Fibroblast of lung (primary cell): ENCODE measurements at regions not wholly inside any gene's neighbourhood (a gene's known extent, or its start where the extent isn't known, plus 50 kb on each side); places are given as distances from the start of the nearest gene placed in this dataset.

Source experiments
- DNase-seq, 2 donors: peaks; one replicate each; pipeline versions ENCODE4 v3.0.0 to v3.0.0-alpha.2; 2010; ENCODE audit warnings: low read depth in 2 of 2
- H2AFZ ChIP-seq: 2 replicates; pipeline ENCODE4 v1.5.1; 2012; ENCODE audit warnings: low read length, control low read depth, inconsistent platforms
- H3K27ac ChIP-seq: 2 replicates; pipeline ENCODE4 v1.5.1; 2011; ENCODE audit warnings: low read length, control low read depth; ENCODE audit not compliant: insufficient read depth
- H3K27me3 ChIP-seq: 2 replicates; pipeline ENCODE4 v1.5.1; 2011; ENCODE audit warnings: mild to moderate bottlenecking, low read length; ENCODE audit not compliant: control insufficient read depth, insufficient read depth
- H3K36me3 ChIP-seq: 2 replicates; pipeline ENCODE4 v1.5.1; 2011; ENCODE audit warnings: low read length; ENCODE audit not compliant: control insufficient read depth, insufficient read depth
- H3K4me1 ChIP-seq: 2 replicates; pipeline ENCODE4 v1.5.1; 2011; ENCODE audit warnings: low read length; ENCODE audit not compliant: control insufficient read depth, insufficient read depth; ENCODE audit errors: extremely low read depth
- H3K4me2 ChIP-seq: 2 replicates; pipeline ENCODE4 v1.5.1; 2011; ENCODE audit warnings: low read length, control low read depth; ENCODE audit not compliant: insufficient read depth; ENCODE audit errors: extremely low read depth
- H3K4me3 ChIP-seq, 4 experiments: fragments of 200-600 bp in 1 of 4; sonication (generic) in 1 of 4; replicated peaks in 1 of 4; 2 replicates each; pipeline ENCODE4 v1.5.1; 2011 to 2016; ENCODE audit warnings: low read length in 4 of 4, low read depth in 3 of 4, mild to moderate bottlenecking in 3 of 4, control low read depth in 2 of 4, inconsistent platforms in 1 of 4, mixed read lengths in 1 of 4; ENCODE audit not compliant: insufficient read depth in 1 of 4; ENCODE audit errors: control extremely low read depth in 1 of 4
- H3K79me2 ChIP-seq: 2 replicates; pipeline ENCODE4 v1.5.1; 2012; ENCODE audit warnings: mild to moderate bottlenecking, low read length, inconsistent platforms; ENCODE audit not compliant: control insufficient read depth, insufficient read depth
- H3K9ac ChIP-seq: 2 replicates; pipeline ENCODE4 v1.5.1; 2011; ENCODE audit warnings: mild to moderate bottlenecking, low read length, control low read depth; ENCODE audit not compliant: insufficient read depth
- H3K9me3 ChIP-seq: 2 replicates; pipeline ENCODE4 v1.5.1; 2012; ENCODE audit warnings: low read depth, low read length; ENCODE audit not compliant: control insufficient read depth, insufficient read depth
- H4K20me1 ChIP-seq: 2 replicates; pipeline ENCODE4 v1.5.1; 2011; ENCODE audit warnings: low read length; ENCODE audit not compliant: control insufficient read depth, insufficient read depth; ENCODE audit errors: extremely low read depth
- CTCF ChIP-seq, 2 donors: IDR thresholded peaks in 1 of 2; conservative IDR thresholded peaks in 1 of 2; 1 replicate in 1 of 2; 2 replicates in 1 of 2; pipeline ENCODE4 v1.5.1; 2011 to 2012; ENCODE audit warnings: low read length in 2 of 2, control low read depth in 1 of 2, inconsistent platforms in 1 of 2, low read depth in 1 of 2, mild to moderate bottlenecking in 1 of 2
- EZH2 ChIP-seq: IDR thresholded peaks from 2 replicates; pipeline ENCODE4 v1.5.1; 2012; ENCODE audit warnings: low read length, control low read depth, mild to moderate bottlenecking; ENCODE audit errors: missing control alignments

GRCh38 chr2:9754532-9754887 lies 88.8 kb upstream of the TAF1B start:
- Histone ChIP-seq H3K9ac (no peak overlapping the region), H3K27me3 (no peaks in the 10 kb centered on the region), H3K4me1 (peaks cover 29% of the 10 kb centered on the region), H3K79me2 (no peaks in the 10 kb centered on the region), H3K27ac (no peak overlapping the region), H4K20me1 (no peaks in the 10 kb centered on the region), H3K4me2 (no peak overlapping the region), H3K9me3 (no peaks in the 10 kb centered on the region), H3K36me3 (no peaks in the 10 kb centered on the region), H3K4me3 (no peak overlapping the region), H2AFZ (no peak overlapping the region)
- TF ChIP-seq EZH2 (no peak), CTCF (conservative IDR thresholded peaks at IDR 0.05 in 1 of 2, IDR thresholded peaks at IDR 0.05 in 1 of 2; ENCODE audit: low read depth in 1 of 2, low read length in 2 of 2) (no peak)
- no peak for DNase-seq

- no peak for DNase-seq
- no peaks in the 10 kb centered on the region for H3K27me3 ChIP-seq
- H3K27ac ChIP-seq: no peak overlapping the region
- H4K20me1 ChIP-seq: no peaks in the 10 kb centered on the region
- H3K9me3 ChIP-seq: no peaks in the 10 kb centered on the region
- no peaks in the 10 kb centered on the region for H3K36me3 ChIP-seq
- no peak overlapping the region for H3K4me3 ChIP-seq
- no peak overlapping the region for H3K4me2 ChIP-seq
- H3K79me2 ChIP-seq: no peaks in the 10 kb centered on the region
- H3K4me1 ChIP-seq: peaks cover 29% of the 10 kb centered on the region
- no peak overlapping the region for H3K9ac ChIP-seq
- H2AFZ ChIP-seq: no peak overlapping the region
- TF ChIP-seq EZH2 (no peak), CTCF (conservative IDR thresholded peaks at IDR 0.05 in 1 of 2, IDR thresholded peaks at IDR 0.05 in 1 of 2; ENCODE audit: low read depth in 1 of 2, low read length in 2 of 2) (no peak)
These were observed 88.3 kb upstream of the TAF1B start for GRCh38 chr2:9755008-9755407.

- H3K4me3 ChIP-seq: no peak overlapping the region
- H3K9me3 ChIP-seq: no peaks in the 10 kb centered on the region
- H3K36me3 ChIP-seq: no peaks in the 10 kb centered on the region
- DNase-seq: no peak
- no peaks in the 10 kb centered on the region for H3K79me2 ChIP-seq
- TF ChIP-seq EZH2 (no peak), CTCF (conservative IDR thresholded peaks at IDR 0.05 in 1 of 2, IDR thresholded peaks at IDR 0.05 in 1 of 2; ENCODE audit: low read depth in 1 of 2, low read length in 2 of 2) (no peak)
- no peak overlapping the region for H3K4me2 ChIP-seq
- peaks cover 29% of the 10 kb centered on the region for H3K4me1 ChIP-seq
- H3K9ac ChIP-seq: no peak overlapping the region
- H4K20me1 ChIP-seq: no peaks in the 10 kb centered on the region
- H2AFZ ChIP-seq: no peak overlapping the region
- no peaks in the 10 kb centered on the region for H3K27me3 ChIP-seq
- H3K27ac ChIP-seq: no peak overlapping the region
These were observed 87.6 kb upstream of the TAF1B start for GRCh38 chr2:9755638-9756037.
